Stimulated activated naive B cell treated with anti-CD40 and anti-IgM and Interleukin-4, amounts not matched to agents 10 μg/mL and 1 μg/mL and 100 μg/mL, for 72 hours (primary cell): ENCODE measurements at regions not wholly inside any gene's neighbourhood (a gene's known extent, or its start where the extent isn't known, plus 50 kb on each side); places are given as distances from the start of the nearest gene placed in this dataset.

Source experiments
- ATAC-seq, 2 donors: fragments of 150-1000 bp; cut with Tn5 transposase; replicated peaks; 2 replicates each; pipeline ENCODE4 v1.10.0; 2021; ENCODE audit warnings: moderate library complexity in 1 of 2
- DNase-seq: peaks from one replicate; pipeline ENCODE4 v3.0.0; 2021
- H3K27ac Mint-ChIP-seq: one replicate; pipeline ENCODE4 v1.8.0; 2022; ENCODE audit warnings: mild to moderate bottlenecking, mixed read lengths
- H3K27me3 Mint-ChIP-seq, 2 donors: one replicate each; pipeline ENCODE4 v1.8.0; 2022; ENCODE audit warnings: mixed read lengths in 2 of 2
- H3K36me3 Mint-ChIP-seq, 2 donors: one replicate each; pipeline ENCODE4 v1.8.0; 2022; ENCODE audit warnings: mixed read lengths in 2 of 2, mild to moderate bottlenecking in 1 of 2
- H3K4me1 Mint-ChIP-seq, 2 donors: one replicate each; pipeline ENCODE4 v1.8.0; 2022; ENCODE audit warnings: mixed read lengths in 2 of 2, mild to moderate bottlenecking in 1 of 2
- H3K4me3 Mint-ChIP-seq, 2 donors: one replicate each; pipeline ENCODE4 v1.8.0; 2022; ENCODE audit warnings: mild to moderate bottlenecking in 2 of 2, mixed read lengths in 2 of 2, moderate library complexity in 1 of 2
- H3K9me3 Mint-ChIP-seq, 2 donors: one replicate each; pipeline ENCODE4 v1.8.0; 2022; ENCODE audit warnings: mixed read lengths in 2 of 2, mild to moderate bottlenecking in 1 of 2

DNA sequence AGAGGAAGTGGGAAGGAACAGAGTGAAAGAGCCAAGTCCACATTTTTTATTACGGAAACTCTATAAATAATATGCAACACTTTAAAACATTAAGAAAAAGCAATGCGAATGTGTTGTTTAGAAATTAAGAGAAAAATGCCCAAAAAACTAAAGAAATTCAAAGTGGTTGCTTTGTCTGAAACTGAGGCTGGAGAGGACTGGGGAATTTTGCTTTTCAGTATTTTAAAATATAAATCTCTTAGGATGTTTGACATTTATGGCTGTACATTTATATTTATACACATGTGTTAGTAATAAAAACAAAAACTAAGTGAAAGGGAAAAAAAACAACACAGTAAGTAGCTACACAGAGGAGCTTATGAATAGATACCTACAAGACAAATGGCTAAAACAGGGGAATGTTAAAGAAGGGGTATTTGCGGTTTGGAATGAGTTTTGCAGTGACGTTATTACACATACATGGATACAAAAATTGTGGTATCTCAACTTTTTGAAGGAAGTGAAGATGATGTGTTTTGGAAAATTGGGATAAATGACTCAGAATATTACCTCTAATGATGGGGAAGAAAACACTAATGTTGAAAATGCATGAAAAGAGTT, 97.0 kb upstream of the DRD2 start:
- Mint-ChIP-seq H3K4me1 (peaks cover 3 to 7% of the 10 kb centered on the region in 2 donors), H3K9me3 (peaks cover 2% of the 10 kb centered on the region in 2 donors), H3K27ac (no peak overlapping the region), H3K27me3 (peaks cover 10 to 25% of the 10 kb centered on the region in 2 donors), H3K4me3 (no peak overlapping the region), H3K36me3 (no peaks in the 10 kb centered on the region)
- no peak for DNase-seq
- no peak for ATAC-seq

DNA sequence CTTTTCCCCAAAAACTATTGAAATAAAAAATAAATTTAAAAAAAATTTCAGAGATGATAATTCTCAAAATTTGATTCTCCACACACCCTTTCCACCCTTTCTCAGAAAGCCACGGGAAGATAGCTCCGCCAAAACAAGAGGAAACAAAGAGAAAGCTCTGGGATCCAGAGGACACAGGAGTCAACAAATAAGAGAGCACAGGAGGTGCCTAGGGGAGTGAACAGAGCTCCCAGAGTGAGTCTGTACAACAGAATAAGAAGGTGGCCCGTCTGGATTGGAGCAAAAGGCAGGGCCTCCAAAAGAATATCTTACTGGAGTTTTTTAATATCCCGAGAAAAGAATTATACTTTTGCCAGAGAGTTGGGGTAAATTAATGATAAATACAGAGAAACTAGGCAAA, 96.3 kb upstream of the DRD2 start:
- H3K4me3 Mint-ChIP-seq, result no peak overlapping the region
- H3K9me3 Mint-ChIP-seq, result peaks cover 2% of the 10 kb centered on the region in 2 donors
- H3K4me1 Mint-ChIP-seq, result peaks cover 3 to 7% of the 10 kb centered on the region in 2 donors
- H3K36me3 Mint-ChIP-seq, result no peaks in the 10 kb centered on the region
- DNase-seq (no peak), ATAC-seq (no peak)
- no peak overlapping the region for H3K27ac Mint-ChIP-seq
- H3K27me3 Mint-ChIP-seq, result peaks cover 11 to 18% of the 10 kb centered on the region in 2 donors

DNA sequence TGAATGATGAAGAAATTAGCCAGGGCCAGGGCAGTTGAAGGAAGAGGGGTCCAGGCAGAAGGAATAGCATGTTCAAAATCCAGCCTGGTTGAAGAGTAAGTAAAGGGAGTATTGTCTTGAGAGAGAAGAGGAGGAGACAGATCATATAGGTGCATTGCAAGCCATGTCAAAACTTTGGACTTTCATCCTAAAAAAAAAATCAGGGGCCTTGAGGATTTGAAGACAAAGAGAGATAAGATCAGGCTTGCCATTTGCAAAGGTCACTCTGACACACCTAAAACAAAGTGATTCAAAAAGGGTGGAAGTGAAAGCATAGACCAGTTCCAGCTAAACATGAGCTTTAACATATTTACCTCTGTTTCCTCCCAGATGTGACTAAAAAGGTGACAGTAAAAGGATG, 95.7 kb upstream of the DRD2 start:
- H3K4me1 Mint-ChIP-seq, result peaks cover 3 to 7% of the 10 kb centered on the region in 2 donors
- H3K27me3 Mint-ChIP-seq, result peaks cover 6 to 13% of the 10 kb centered on the region in 2 donors
- no peaks in the 10 kb centered on the region for H3K9me3 Mint-ChIP-seq
- no peak overlapping the region for H3K4me3 Mint-ChIP-seq
- no peaks in the 10 kb centered on the region for H3K36me3 Mint-ChIP-seq
- H3K27ac Mint-ChIP-seq, result no peak overlapping the region
- DNase-seq (no peak), ATAC-seq (peak in 1 of 2 donors; percentile 52)

DNA sequence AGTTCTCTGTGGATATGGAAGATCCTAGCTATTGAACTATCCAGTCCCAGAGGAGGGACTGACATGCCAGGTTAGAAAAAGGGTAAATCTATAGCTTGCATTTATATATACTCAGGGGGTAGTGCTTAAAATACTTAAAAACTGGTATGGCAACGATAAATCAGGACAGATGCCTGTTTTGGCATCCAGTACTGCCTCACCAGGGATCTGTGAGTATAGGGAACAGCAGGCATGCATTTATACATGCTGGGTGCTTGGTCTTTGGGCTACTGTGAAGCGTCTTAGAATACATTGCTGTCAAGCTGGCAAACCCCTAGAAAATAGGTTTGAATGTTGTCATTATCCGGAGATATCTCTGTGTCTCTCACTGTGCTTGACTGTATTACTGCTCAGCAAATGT, 94.2 kb upstream of the DRD2 start:
- Mint-ChIP-seq H3K36me3 (no peaks in the 10 kb centered on the region), H3K4me3 (no peak overlapping the region), H3K27me3 (peaks cover 12 to 13% of the 10 kb centered on the region in 2 donors), H3K9me3 (no peaks in the 10 kb centered on the region), H3K27ac (no peak overlapping the region), H3K4me1 (peaks cover 3 to 7% of the 10 kb centered on the region in 2 donors)
- no peak for DNase-seq
- ATAC-seq, result no peak

DNA sequence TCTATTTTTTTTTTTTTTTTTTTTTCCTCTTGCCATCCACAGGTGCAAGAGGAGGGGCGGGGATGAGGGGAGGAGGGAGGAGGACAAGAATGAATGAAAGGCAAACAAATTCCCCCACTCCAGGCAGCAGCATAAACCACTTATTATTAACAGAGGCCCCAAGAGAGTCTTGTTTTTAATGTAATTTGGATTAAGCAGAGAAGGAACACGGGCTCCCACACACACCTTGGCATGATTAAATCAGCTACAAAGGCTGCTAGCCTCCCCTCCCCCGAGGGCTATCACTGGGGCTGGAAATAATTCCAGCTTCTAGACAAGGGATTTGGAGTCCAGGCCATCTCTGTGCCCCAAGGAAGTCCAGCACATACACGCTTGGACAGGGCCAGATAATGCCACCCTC, 93.4 kb upstream of the DRD2 start:
- no peak for DNase-seq
- H3K27ac Mint-ChIP-seq, result no peak overlapping the region
- H3K4me1 Mint-ChIP-seq, result peaks cover 3 to 7% of the 10 kb centered on the region in 2 donors
- no peak for ATAC-seq
- peaks cover 10 to 12% of the 10 kb centered on the region in 2 donors for H3K27me3 Mint-ChIP-seq
- H3K36me3 Mint-ChIP-seq, result no peaks in the 10 kb centered on the region
- H3K4me3 Mint-ChIP-seq, result no peak overlapping the region
- no peaks in the 10 kb centered on the region for H3K9me3 Mint-ChIP-seq

DNA sequence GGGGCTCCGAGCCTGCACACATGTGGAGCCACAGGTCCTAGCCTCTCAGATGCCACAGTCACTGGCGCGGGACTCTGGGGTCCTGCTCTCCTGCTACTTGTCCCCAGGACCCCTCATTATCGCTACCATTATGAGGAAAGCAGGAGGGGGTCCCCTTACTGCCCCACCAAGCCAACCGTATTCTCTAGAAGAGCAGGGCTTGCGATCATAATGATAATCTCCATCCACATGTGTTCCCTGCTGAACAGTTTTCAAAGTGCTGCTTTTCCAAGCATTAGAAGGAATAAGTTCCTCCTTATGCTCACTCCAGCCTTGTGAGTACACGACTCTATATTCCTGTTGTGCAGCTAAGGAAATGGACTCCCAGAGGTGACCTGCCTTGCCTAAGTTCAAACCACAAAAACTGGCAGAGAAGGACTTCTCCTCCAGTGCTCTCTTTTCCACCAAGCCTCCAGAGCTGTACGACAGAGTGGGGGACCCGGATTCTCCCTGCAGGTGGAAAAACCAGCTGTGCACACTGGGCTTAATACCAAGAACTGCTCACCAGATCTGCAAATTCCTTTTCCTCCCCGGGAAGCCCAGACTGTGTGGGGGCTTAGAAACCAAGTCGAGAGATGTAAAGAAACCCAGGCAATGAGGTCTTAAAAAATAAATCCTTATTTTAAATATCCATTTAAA, 92.8 kb upstream of the DRD2 start:
- ATAC-seq (no peak), DNase-seq (no peak)
- Mint-ChIP-seq H3K36me3 (no peaks in the 10 kb centered on the region), H3K4me3 (no peak overlapping the region), H3K27me3 (peaks cover 8 to 12% of the 10 kb centered on the region in 2 donors), H3K4me1 (peaks cover 3 to 7% of the 10 kb centered on the region in 2 donors), H3K9me3 (no peaks in the 10 kb centered on the region), H3K27ac (no peak overlapping the region)

DNA sequence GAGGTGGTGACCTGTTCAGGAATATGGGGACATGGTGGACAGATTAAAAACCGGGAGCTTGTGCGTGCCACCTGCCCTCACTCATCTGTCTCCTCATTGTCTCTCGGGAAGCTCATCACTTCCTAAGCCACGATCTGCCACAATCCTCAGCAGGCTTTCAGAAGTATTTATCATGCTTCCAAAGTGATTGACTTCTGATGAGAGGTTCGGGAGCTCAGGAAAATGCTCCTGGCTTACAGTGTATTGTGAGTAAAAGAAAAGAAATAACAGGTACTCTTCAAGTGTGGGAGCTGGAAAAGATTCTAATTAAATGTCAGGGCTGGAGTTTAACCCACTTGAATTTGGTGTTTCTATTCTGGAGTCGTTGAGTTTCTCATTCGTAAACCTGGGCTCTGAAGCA, 91.9 kb upstream of the DRD2 start:
- no peaks in the 10 kb centered on the region for H3K9me3 Mint-ChIP-seq
- H3K4me3 Mint-ChIP-seq, result no peak overlapping the region
- DNase-seq, result no peak
- H3K36me3 Mint-ChIP-seq, result no peaks in the 10 kb centered on the region
- ATAC-seq, result no peak
- H3K27ac Mint-ChIP-seq, result no peak overlapping the region
- H3K4me1 Mint-ChIP-seq, result peaks cover 3 to 7% of the 10 kb centered on the region in 2 donors
- peaks cover 8 to 12% of the 10 kb centered on the region in 2 donors for H3K27me3 Mint-ChIP-seq

DNA sequence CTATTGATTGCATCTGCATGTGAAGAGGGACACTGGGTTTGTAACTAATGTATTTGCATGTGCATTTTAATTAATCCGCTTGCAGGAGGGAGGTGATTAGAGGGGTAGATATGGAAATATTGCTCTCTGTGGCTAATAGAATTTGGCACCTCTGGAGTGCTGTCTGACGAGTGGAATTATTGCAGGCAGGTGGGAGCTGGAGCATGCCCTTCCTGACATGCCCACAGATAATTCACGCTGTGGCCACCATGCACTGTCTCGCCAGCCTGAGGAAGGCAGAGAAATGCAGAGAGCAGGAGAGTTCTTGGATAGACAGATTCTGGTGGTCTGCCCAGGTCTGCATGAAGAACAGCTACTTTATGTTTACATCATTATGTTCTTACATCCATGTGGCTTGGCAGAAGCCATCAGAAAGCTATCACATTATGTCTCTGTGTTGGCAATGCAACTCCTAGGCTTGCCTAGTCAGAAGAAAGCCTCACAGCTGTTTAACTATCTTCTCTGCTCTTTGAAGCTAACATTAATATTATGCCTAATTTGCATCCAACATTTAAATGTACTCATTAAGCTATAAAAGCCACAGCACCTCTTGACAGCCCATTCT, 89.4 kb upstream of the DRD2 start:
- H3K4me3 Mint-ChIP-seq, result no peak overlapping the region
- ATAC-seq (no peak), DNase-seq (no peak)
- H3K36me3 Mint-ChIP-seq, result no peaks in the 10 kb centered on the region
- H3K27ac Mint-ChIP-seq, result no peak overlapping the region
- H3K9me3 Mint-ChIP-seq, result no peaks in the 10 kb centered on the region
- no peaks in the 10 kb centered on the region for H3K4me1 Mint-ChIP-seq
- H3K27me3 Mint-ChIP-seq, result peaks cover 11 to 16% of the 10 kb centered on the region in 2 donors

DNA sequence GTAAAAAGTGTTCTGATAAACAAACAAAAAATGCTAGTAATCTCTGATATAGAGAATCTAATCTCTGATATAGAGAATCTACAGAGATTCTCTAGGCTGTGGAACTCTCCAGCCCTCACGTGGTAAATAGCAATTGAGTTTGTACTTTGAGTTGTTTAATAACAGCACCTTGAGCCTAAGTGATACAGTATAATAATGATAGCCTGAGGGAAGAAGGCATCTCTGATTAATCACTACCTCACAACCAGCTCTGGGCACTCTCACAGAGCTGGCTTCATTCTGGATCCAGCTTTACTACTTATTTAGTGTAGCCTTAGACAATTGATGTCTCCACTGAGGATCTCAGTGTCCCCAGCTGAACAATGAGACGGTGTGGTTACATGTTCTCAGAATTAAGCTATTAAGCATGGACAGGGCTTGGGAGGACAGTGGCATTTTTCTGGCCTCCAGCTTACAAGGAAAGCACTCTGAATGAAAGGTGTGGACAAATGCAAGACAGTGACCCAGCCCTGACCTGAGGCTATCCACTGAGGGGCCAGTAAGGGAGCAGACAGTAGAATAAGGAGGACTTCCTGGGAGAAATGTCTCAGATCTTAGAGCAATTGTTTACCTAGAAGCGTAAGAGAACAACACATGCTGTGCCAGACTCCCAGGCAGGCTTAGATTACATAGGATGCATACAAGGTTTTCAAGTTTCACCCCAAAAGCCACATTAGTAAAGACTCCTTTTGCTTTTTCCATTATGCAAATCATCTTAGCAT, 88.7 kb upstream of the DRD2 start:
- H3K36me3 Mint-ChIP-seq, result no peaks in the 10 kb centered on the region
- ATAC-seq, result no peak
- H3K27ac Mint-ChIP-seq, result no peak overlapping the region
- DNase-seq, result no peak
- no peaks in the 10 kb centered on the region for H3K9me3 Mint-ChIP-seq
- H3K4me1 Mint-ChIP-seq, result no peaks in the 10 kb centered on the region
- H3K4me3 Mint-ChIP-seq, result no peak overlapping the region
- peaks cover 11 to 16% of the 10 kb centered on the region in 2 donors for H3K27me3 Mint-ChIP-seq

DNA sequence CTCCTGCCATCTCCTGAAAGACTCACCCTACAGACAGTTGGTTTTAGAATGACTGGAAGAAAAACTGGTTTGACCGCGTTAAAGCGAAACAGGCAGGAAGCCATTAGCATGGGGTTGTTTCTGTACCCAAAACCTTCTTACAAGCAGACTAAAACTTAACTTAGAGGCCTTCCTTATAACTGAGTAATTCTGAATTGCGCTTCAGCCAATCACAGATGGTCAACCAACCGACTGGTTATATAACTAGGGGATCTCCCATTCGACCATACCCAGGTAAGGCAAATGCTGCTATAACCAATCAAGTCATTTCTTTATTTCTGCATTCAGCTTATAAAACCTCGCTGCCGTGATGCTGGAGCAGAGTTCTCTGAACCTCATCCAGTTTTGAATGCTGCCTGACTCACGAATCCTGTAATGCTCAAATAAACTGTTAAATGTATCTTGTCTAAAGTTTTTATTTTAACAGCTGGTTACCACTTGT, 87.8 kb upstream of the DRD2 start:
- H3K4me3 Mint-ChIP-seq, result no peak overlapping the region
- DNase-seq (no peak), ATAC-seq (no peak)
- H3K9me3 Mint-ChIP-seq, result no peaks in the 10 kb centered on the region
- no peak overlapping the region for H3K27ac Mint-ChIP-seq
- H3K36me3 Mint-ChIP-seq, result no peaks in the 10 kb centered on the region
- H3K27me3 Mint-ChIP-seq, result peaks cover 8 to 16% of the 10 kb centered on the region in 2 donors
- no peaks in the 10 kb centered on the region for H3K4me1 Mint-ChIP-seq

DNA sequence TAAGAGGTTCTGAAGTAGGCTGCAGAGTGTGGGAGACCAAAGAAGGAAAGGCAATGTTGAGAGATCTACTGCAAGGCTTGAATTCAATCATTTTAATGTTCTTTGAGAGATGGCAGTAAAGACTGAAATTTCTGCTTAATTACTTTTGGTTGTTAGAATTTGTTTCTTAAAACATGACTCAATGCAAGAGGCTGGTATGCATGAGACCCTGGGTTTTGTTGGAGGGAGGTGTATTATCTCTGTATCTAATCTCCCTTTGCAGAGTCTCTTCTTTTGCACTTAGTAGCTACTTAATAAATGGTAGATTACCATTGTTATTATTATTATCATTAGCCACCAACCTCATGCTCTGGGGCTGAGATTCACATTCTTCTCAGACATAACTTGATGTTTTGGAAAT, 87.4 kb upstream of the DRD2 start:
- Mint-ChIP-seq H3K36me3 (no peaks in the 10 kb centered on the region), H3K27ac (no peak overlapping the region), H3K9me3 (no peaks in the 10 kb centered on the region), H3K4me3 (no peak overlapping the region), H3K4me1 (no peaks in the 10 kb centered on the region), H3K27me3 (peaks cover 4 to 16% of the 10 kb centered on the region in 2 donors)
- DNase-seq (no peak), ATAC-seq (no peak)

DNA sequence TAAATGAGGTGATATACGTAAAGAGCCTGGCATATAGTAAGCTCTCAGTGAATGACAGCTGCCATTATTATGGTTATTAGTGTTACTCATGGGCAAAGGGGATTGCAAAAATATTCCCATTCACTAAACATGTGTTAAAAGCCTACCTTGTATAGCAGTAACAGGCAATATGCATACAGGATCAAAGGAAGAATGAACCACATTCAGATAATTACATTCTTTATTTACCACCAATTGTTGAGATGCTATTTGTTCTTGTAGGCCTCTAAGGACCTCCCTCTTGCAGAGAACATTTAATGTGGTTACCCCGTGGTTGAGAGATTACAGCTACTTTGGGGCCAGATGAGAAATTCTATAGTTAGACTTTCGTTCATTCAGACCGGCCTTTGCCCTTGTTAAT, 82.7 kb upstream of the DRD2 start:
- H3K27me3 Mint-ChIP-seq, result peaks cover 13 to 14% of the 10 kb centered on the region in 2 donors
- DNase-seq, result no peak
- no peaks in the 10 kb centered on the region for H3K4me1 Mint-ChIP-seq
- H3K27ac Mint-ChIP-seq, result no peak overlapping the region
- no peak for ATAC-seq
- H3K9me3 Mint-ChIP-seq, result no peaks in the 10 kb centered on the region
- H3K4me3 Mint-ChIP-seq, result no peak overlapping the region
- no peaks in the 10 kb centered on the region for H3K36me3 Mint-ChIP-seq

DNA sequence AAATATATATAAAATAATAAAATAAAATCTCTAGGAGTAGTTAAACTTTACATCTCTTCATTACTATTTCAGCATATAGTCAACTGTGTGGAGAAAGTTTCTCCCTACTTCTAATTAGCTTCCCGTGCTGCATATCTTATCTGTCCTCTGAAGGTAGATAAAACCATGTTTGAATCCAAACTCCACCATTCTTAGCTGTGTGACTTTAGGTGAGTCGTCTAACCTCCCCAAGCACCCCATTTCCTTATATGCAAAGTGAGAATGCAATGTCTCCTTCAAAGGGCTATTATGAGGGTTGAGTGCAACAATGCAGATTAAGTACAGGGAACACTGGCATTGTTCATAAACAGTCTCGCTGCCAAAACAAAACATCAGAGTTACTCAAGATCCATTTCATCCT, 80.8 kb upstream of the DRD2 start:
- H3K9me3 Mint-ChIP-seq, result no peaks in the 10 kb centered on the region
- H3K36me3 Mint-ChIP-seq, result no peaks in the 10 kb centered on the region
- no peaks in the 10 kb centered on the region for H3K4me1 Mint-ChIP-seq
- DNase-seq (no peak), ATAC-seq (no peak)
- H3K27me3 Mint-ChIP-seq, result peaks cover 16 to 19% of the 10 kb centered on the region in 2 donors
- H3K4me3 Mint-ChIP-seq, result no peak overlapping the region
- H3K27ac Mint-ChIP-seq, result no peak overlapping the region

DNA sequence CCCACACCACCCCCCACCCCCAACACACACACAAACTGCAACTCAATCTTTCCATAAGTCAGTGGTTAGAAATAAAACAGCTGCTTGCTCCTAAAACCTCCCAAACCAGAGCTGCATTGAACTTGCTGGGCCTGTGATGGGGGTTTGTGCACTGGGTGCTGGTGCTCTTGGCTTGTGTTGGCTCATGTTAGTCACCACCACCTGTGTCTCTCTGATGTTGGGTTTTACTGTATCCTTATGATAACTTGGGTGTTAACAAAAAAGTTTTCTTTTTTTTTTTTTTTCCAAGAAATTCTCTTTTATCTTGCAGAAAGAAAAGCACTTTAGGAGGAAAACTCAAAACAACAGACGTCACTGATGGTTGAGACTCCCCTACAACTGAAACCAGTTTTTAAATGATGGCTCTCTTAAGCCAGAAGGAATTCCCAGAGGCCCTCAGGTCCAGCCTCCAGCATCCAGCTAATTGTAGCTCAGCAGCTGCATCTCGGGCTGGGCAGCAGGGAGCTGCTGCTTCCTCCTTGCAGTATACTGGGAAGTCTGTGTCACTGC, 79.9 kb upstream of the DRD2 start:
- Mint-ChIP-seq H3K36me3 (no peaks in the 10 kb centered on the region), H3K4me1 (no peaks in the 10 kb centered on the region), H3K27ac (no peak overlapping the region), H3K9me3 (no peaks in the 10 kb centered on the region), H3K27me3 (peaks cover 19% of the 10 kb centered on the region in 2 donors), H3K4me3 (no peak overlapping the region)
- DNase-seq (no peak), ATAC-seq (no peak)
